ENCODE measurements at regions not wholly inside any gene's neighbourhood (a gene's known extent, or its start where the extent isn't known, plus 50 kb on each side); places are given as distances from the start of the nearest gene placed in this dataset.
"Not testable (repeated sequence)": the region's sequence is repeated elsewhere in the genome, so short reads cannot be mapped to it uniquely, and the experiment has no call there.

DNA sequence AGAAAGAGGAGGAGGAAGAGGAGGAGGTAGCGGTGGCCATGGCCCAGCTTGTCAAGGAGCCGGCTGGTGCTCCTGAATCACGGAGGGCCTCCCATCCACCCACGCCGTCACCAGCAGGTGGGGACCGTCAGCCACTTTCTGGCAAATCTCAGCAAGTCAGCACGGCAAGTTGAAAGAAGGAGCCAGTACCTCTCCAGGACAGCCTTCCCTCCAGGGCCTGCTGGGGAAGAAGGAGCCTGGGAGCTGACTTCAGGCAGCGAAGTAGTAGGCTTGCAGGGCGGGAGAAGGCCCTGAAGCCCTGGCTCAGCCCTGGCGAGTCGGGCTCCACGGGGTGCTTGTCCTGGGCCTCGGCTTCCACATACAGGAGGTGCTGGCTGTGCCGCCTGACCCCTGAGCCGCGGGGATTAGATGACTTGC lies 99.2 kb upstream of the TRPM1 start:
- no peaks in the 10 kb centered on the region for H3K4me1 ChIP-seq (ENCODE audit: insufficient read depth, low read length)
- no peaks in the 10 kb centered on the region for H3K36me3 ChIP-seq (ENCODE audit: insufficient read depth, low read length)
- H3K9me3 ChIP-seq (ENCODE audit: low read length) = no peaks in the 10 kb centered on the region
- no peak overlapping the region for H3K4me3 ChIP-seq (ENCODE audit: low read length)
- no peak overlapping the region for H2AFZ ChIP-seq (ENCODE audit: low read depth, low read length)
- no peaks in the 10 kb centered on the region for H3K27me3 ChIP-seq (ENCODE audit: insufficient read depth, low read length)

- no peaks in the 10 kb centered on the region for H3K27me3 ChIP-seq (ENCODE audit: insufficient read depth, low read length)
- H3K9me3 ChIP-seq (ENCODE audit: low read length) = no peaks in the 10 kb centered on the region
- H3K4me1 ChIP-seq (ENCODE audit: insufficient read depth, low read length) = no peaks in the 10 kb centered on the region
- no peak overlapping the region for H2AFZ ChIP-seq (ENCODE audit: low read depth, low read length)
- H3K4me3 ChIP-seq (ENCODE audit: low read length) = no peak overlapping the region
- no peaks in the 10 kb centered on the region for H3K36me3 ChIP-seq (ENCODE audit: insufficient read depth, low read length)
Observed at GRCh38 chr15:31202953-31203352, 101.4 kb upstream of the TRPM1 start.

DNA sequence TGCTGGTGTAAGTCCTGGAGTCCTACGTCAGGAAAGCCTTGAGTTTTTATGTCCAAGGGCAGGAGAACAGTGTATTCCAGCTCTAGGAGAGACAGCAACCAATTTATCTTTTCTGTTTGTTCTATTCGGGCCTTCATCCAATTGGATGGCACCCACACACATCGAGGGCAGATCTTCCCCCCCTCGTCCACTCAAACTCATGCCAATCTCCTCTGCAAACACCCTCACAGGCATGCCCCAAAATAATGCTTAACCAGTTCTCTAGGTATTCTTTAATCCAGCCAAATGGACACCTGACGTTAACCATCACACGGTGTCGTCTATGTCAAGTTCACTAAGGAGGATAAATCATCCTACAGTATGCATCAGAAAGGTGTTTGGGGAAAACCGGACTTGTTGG lies 102.5 kb upstream of the TRPM1 start:
- H3K4me3 ChIP-seq (ENCODE audit: low read length) = no peak overlapping the region
- no peak overlapping the region for H2AFZ ChIP-seq (ENCODE audit: low read depth, low read length)
- H3K36me3 ChIP-seq (ENCODE audit: insufficient read depth, low read length) = no peaks in the 10 kb centered on the region
- H3K27me3 ChIP-seq (ENCODE audit: insufficient read depth, low read length) = no peaks in the 10 kb centered on the region
- no peaks in the 10 kb centered on the region for H3K9me3 ChIP-seq (ENCODE audit: low read length)
- no peaks in the 10 kb centered on the region for H3K4me1 ChIP-seq (ENCODE audit: insufficient read depth, low read length)

- no peak overlapping the region for H2AFZ ChIP-seq (ENCODE audit: low read depth, low read length)
- no peaks in the 10 kb centered on the region for H3K4me1 ChIP-seq (ENCODE audit: insufficient read depth, low read length)
- H3K4me3 ChIP-seq (ENCODE audit: low read length) = no peak overlapping the region
- no peaks in the 10 kb centered on the region for H3K9me3 ChIP-seq (ENCODE audit: low read length)
- no peaks in the 10 kb centered on the region for H3K36me3 ChIP-seq (ENCODE audit: insufficient read depth, low read length)
- H3K27me3 ChIP-seq (ENCODE audit: insufficient read depth, low read length) = peaks cover 5% of the 10 kb centered on the region
Observed at GRCh38 chr15:31206386-31207181, 105.1 kb upstream of the TRPM1 start.

- no peak overlapping the region for H2AFZ ChIP-seq (ENCODE audit: low read depth, low read length)
- no peaks in the 10 kb centered on the region for H3K9me3 ChIP-seq (ENCODE audit: low read length)
- H3K4me1 ChIP-seq (ENCODE audit: insufficient read depth, low read length) = no peaks in the 10 kb centered on the region
- peaks cover 7% of the 10 kb centered on the region for H3K27me3 ChIP-seq (ENCODE audit: insufficient read depth, low read length)
- H3K4me3 ChIP-seq (ENCODE audit: low read length) = no peak overlapping the region
- no peaks in the 10 kb centered on the region for H3K36me3 ChIP-seq (ENCODE audit: insufficient read depth, low read length)
Observed at GRCh38 chr15:31207246-31207645, 105.7 kb upstream of the TRPM1 start.

- H3K4me1 ChIP-seq (ENCODE audit: insufficient read depth, low read length); H3K27me3 ChIP-seq (ENCODE audit: insufficient read depth, low read length): not testable (repeated sequence)
Observed at GRCh38 chr15:31207861-31208260, 106.3 kb upstream of the TRPM1 start.

DNA sequence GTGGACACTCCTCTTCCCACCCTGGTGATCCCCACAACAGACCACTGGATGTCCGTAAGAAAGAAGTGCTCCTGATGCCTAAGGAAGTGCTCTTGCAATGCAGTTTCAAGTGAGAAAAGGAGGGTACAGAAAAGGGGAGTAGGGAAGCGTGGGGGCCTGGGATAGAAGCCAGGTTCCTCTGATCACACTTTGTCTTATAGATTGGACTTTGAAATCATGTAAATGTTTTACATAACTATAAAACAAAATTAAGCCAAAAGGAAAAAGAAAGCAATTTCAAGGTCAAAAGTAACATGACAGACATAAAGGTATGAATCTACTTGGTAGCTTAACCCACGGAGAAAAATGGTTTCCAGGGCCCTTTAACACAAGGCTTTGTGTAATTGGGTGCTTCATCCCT lies 107.3 kb upstream of the TRPM1 start:
- no peaks in the 10 kb centered on the region for H3K4me1 ChIP-seq (ENCODE audit: insufficient read depth, low read length)
- peaks cover 8% of the 10 kb centered on the region for H3K27me3 ChIP-seq (ENCODE audit: insufficient read depth, low read length)
- H2AFZ ChIP-seq (ENCODE audit: low read depth, low read length) = no peak overlapping the region
- no peaks in the 10 kb centered on the region for H3K9me3 ChIP-seq (ENCODE audit: low read length)
- H3K4me3 ChIP-seq (ENCODE audit: low read length) = no peak overlapping the region
- H3K36me3 ChIP-seq (ENCODE audit: insufficient read depth, low read length) = no peaks in the 10 kb centered on the region

More at GRCh38 chr15:31207861-31208260, 106.3 kb upstream of the TRPM1 start:
- not testable (repeated sequence) for H3K4me3 ChIP-seq (ENCODE audit: low read length); H3K36me3 ChIP-seq (ENCODE audit: insufficient read depth, low read length); H2AFZ ChIP-seq (ENCODE audit: low read depth, low read length); H3K9me3 ChIP-seq (ENCODE audit: low read length)

GRCh38 chr15:31211353-31211752 lies 109.8 kb upstream of the TRPM1 start:
- Histone ChIP-seq H3K4me3 (ENCODE audit: low read length) (no peak overlapping the region), H3K4me1 (ENCODE audit: insufficient read depth, low read length) (peaks cover 5% of the 10 kb centered on the region), H2AFZ (ENCODE audit: low read depth, low read length) (no peak overlapping the region), H3K9me3 (ENCODE audit: low read length) (no peaks in the 10 kb centered on the region), H3K27me3 (ENCODE audit: insufficient read depth, low read length) (peaks cover 12% of the 10 kb centered on the region), H3K36me3 (ENCODE audit: insufficient read depth, low read length) (no peaks in the 10 kb centered on the region)

GRCh38 chr15:31212326-31213080 lies 111.0 kb upstream of the TRPM1 start:
- H3K4me1 ChIP-seq (ENCODE audit: insufficient read depth, low read length) = peaks cover 12% of the 10 kb centered on the region
- no peaks in the 10 kb centered on the region for H3K36me3 ChIP-seq (ENCODE audit: insufficient read depth, low read length)
- H3K27me3 ChIP-seq (ENCODE audit: insufficient read depth, low read length) = peaks cover 12% of the 10 kb centered on the region
- H3K9me3 ChIP-seq (ENCODE audit: low read length) = no peaks in the 10 kb centered on the region
- H2AFZ ChIP-seq (ENCODE audit: low read depth, low read length) = no peak overlapping the region
- no peak overlapping the region for H3K4me3 ChIP-seq (ENCODE audit: low read length)

GRCh38 chr15:31214158-31214863 lies 112.3 kb upstream of the KLF13 start:
- Histone ChIP-seq H2AFZ (ENCODE audit: low read depth, low read length) (no peak overlapping the region), H3K36me3 (ENCODE audit: insufficient read depth, low read length) (no peaks in the 10 kb centered on the region), H3K27me3 (ENCODE audit: insufficient read depth, low read length) (peaks cover 15% of the 10 kb centered on the region), H3K4me3 (ENCODE audit: low read length) (no peak overlapping the region), H3K4me1 (ENCODE audit: insufficient read depth, low read length) (peaks cover 12% of the 10 kb centered on the region), H3K9me3 (ENCODE audit: low read length) (no peaks in the 10 kb centered on the region)

- Histone ChIP-seq H2AFZ (ENCODE audit: low read depth, low read length) (no peak overlapping the region), H3K4me1 (ENCODE audit: insufficient read depth, low read length) (peaks cover 12% of the 10 kb centered on the region), H3K4me3 (ENCODE audit: low read length) (peak overlapping the region; percentile 58), H3K36me3 (ENCODE audit: insufficient read depth, low read length) (no peaks in the 10 kb centered on the region), H3K9me3 (ENCODE audit: low read length) (no peaks in the 10 kb centered on the region), H3K27me3 (ENCODE audit: insufficient read depth, low read length) (peaks cover 15% of the 10 kb centered on the region)
Observed at GRCh38 chr15:31214864-31215489, 111.7 kb upstream of the KLF13 start.

- Histone ChIP-seq H3K27me3 (ENCODE audit: insufficient read depth, low read length) (peaks cover 15% of the 10 kb centered on the region), H3K4me3 (ENCODE audit: low read length) (peak overlapping the region; percentile 58), H3K36me3 (ENCODE audit: insufficient read depth, low read length) (no peaks in the 10 kb centered on the region)
Observed at GRCh38 chr15:31215490-31216214, 111.0 kb upstream of the KLF13 start.

More at GRCh38 chr15:31215490-31216214, 111.0 kb upstream of the KLF13 start:
- peak overlapping the region; percentile 97 for H2AFZ ChIP-seq (ENCODE audit: low read depth, low read length)
- peaks cover 12% of the 10 kb centered on the region for H3K4me1 ChIP-seq (ENCODE audit: insufficient read depth, low read length)
- no peaks in the 10 kb centered on the region for H3K9me3 ChIP-seq (ENCODE audit: low read length)
